ENCODE measurements at regions not wholly inside any gene's neighbourhood (a gene's known extent, or its start where the extent isn't known, plus 50 kb on each side); places are given as distances from the start of the nearest gene placed in this dataset.

DNA sequence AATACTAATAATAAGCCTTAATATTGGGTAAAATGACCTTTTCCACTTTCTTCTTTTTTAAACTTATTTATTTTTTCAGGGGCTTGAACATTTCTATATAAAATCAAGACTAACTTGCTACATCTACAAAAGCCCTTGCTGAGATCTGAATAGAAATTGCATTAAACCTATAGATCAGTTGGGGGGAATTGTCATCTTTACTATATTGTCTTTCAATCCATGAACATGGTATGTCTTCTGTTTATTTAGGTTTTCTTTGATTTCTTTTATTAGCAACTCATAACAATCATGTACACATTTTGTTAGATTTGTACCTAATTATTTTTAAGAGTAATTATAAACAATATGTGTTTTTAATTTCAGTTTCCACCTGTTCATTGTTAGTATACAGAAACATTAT, 96.4 kb upstream of the SLC22A23 start (continued):
- TF ChIP-seq, protein P1, sequence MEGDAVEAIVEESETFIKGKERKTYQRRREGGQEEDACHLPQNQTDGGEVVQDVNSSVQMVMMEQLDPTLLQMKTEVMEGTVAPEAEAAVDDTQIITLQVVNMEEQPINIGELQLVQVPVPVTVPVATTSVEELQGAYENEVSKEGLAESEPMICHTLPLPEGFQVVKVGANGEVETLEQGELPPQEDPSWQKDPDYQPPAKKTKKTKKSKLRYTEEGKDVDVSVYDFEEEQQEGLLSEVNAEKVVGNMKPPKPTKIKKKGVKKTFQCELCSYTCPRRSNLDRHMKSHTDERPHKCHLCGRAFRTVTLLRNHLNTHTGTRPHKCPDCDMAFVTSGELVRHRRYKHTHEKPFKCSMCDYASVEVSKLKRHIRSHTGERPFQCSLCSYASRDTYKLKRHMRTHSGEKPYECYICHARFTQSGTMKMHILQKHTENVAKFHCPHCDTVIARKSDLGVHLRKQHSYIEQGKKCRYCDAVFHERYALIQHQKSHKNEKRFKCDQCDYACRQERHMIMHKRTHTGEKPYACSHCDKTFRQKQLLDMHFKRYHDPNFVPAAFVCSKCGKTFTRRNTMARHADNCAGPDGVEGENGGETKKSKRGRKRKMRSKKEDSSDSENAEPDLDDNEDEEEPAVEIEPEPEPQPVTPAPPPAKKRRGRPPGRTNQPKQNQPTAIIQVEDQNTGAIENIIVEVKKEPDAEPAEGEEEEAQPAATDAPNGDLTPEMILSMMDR (IDR thresholded peaks at IDR 0.05 in 2 of 3, conservative IDR thresholded peaks at IDR 0.05 in 1 of 3; ENCODE audit: control insufficient read depth in 2 of 3, extremely low read depth in 1 of 3, insufficient read depth in 1 of 3, low read depth in 3 of 3, low read length in 3 of 3): no peak
- TF ChIP-seq POLR2AphosphoS2 (IDR thresholded peaks at IDR 0.05; ENCODE audit: low read depth, low read length): no peak
- TF ChIP-seq RBBP5 (conservative IDR thresholded peaks at IDR 0.05): no peak
- no peak for TF ChIP-seq E4F1 (IDR thresholded peaks at IDR 0.05; ENCODE audit: borderline replicate concordance, partially characterized antibody)
- no peak for TF ChIP-seq EP300 (IDR thresholded peaks at IDR 0.05; ENCODE audit: borderline replicate concordance in 1 of 2, control insufficient read depth in 1 of 2, low read depth in 2 of 2, low read length in 2 of 2)
- no peak for TF ChIP-seq RAD21 (IDR thresholded peaks at IDR 0.05; ENCODE audit: insufficient read depth, low read depth, low read length)
- no peak for TF ChIP-seq ASH2L (IDR thresholded peaks at IDR 0.05; ENCODE audit: borderline replicate concordance, low read depth)
- TF ChIP-seq, protein P2, sequence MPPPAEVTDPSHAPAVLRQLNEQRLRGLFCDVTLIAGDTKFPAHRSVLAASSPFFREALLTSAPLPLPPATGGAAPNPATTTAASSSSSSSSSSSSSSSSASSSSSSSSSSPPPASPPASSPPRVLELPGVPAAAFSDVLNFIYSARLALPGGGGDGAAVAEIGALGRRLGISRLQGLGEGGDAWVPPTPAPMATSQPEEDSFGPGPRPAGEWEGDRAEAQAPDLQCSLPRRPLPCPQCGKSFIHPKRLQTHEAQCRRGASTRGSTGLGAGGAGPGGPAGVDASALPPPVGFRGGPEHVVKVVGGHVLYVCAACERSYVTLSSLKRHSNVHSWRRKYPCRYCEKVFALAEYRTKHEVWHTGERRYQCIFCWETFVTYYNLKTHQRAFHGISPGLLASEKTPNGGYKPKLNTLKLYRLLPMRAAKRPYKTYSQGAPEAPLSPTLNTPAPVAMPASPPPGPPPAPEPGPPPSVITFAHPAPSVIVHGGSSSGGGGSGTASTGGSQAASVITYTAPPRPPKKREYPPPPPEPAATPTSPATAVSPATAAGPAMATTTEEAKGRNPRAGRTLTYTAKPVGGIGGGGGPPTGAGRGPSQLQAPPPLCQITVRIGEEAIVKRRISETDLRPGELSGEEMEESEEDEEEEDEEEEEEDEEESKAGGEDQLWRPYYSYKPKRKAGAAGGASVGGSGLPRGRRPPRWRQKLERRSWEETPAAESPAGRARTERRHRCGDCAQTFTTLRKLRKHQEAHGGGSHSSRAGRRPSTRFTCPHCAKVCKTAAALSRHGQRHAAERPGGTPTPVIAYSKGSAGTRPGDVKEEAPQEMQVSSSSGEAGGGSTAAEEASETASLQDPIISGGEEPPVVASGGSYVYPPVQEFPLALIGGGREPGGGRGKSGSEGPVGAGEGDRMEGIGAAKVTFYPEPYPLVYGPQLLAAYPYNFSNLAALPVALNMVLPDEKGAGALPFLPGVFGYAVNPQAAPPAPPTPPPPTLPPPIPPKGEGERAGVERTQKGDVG (CRISPR knock-in tag; IDR thresholded peaks at IDR 0.05): no peak

Data from GM12878 (cell line).